Mucosa of gallbladder (tissue), 1 donor: ENCODE measurements at regions not wholly inside any gene's neighbourhood (a gene's known extent, or its start where the extent isn't known, plus 50 kb on each side); places are given as distances from the start of the nearest gene placed in this dataset.
"Not testable (repeated sequence)": the region's sequence is repeated elsewhere in the genome, so short reads cannot be mapped to it uniquely, and the experiment has no call there.

ENCODE experiments used
- DNase-seq: peaks from one replicate; pipeline ENCODE4 v3.0.0-alpha.2; 2020; ENCODE audit warnings: low spot score
- donor health status: DM: no; HTN: no; CAD: no.

GRCh38 chr17:71846561-71847110, 274.2 kb upstream of the SOX9 start:
- DNase-seq, result no peak

DNA sequence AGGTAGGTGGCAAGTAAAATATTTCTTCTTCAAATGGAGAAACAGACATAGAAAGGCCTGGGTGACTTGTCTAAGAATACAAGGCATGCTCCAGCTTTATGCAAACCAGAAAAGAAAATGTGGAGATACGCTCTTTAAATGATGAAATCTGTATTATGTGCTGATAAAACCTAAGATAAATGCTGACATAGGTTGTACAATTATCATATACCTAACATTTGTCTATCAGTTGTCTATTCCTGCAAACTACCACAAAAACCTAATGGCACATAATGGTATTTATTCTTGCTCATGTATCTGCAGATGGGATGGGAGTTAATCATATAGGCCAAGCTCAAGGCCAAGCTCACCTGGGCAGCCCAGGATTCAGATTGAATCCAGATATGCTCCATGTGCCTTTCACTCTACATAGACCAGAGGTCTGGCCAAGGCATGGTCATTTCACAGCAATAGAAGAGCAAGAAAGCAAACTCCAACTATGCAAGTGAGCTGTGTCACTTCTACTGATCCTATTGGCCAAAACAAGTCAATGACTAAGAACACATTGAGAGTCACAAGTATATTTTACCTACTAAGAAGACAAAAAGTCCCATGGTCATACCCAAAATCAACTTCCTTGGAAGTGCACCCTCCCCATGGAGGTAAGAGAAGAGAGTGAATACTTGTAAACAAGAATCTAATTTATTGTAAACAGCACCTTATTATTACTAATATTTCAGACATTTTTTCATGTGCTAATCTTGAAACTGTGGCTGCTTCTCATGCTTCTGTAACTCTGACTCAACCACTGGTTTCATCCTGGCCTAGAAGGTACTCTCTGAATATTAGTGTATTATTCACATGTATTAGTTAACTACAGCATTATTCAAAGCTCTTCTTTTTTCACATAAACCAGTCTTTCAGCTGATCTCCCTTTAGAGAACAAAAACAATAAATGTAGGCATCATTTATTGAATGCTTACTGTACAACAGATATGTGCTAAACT, 270.7 kb upstream of the SOX9 start:
- DNase-seq, result no peak

DNA sequence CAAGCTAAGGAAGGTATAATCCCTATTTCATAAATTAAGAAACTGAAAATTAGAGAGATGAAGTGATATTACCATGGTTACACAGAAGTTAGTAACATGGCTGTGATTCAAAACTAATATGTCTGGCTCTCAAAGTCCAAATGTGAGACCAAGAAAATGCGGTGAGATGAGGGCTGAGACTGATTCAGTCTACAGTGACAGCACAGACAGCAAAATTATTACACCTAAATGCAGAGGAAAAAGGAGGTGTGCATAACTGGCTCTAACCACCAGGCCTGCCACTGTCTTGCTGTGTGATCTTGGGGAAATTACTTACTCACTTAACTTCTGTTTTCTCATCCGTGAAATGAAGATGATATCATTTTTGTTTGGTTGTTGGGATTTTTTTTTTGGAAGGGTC, 270.0 kb upstream of the SOX9 start:
- DNase-seq, result no peak

DNA sequence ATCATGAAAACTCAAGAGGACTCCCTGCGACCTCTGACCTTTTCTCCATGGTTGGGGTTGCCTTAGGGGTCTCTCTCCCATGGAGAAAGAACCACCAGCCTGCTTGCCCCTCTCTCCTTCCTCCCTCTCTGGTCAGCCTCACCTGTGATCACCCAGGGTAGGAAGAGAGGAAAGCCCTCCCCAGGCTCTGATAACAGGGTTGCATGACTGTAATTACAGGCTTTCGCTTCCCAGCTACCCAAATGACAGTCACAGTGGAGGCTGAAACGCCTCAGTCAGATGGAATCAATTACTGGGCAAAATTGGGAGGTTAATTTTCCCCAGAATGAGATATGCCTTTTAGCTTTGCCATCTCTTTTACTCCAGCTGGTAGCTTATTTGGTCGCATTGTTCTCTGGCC, 265.8 kb upstream of the SOX9 start:
- no peak for DNase-seq

DNA sequence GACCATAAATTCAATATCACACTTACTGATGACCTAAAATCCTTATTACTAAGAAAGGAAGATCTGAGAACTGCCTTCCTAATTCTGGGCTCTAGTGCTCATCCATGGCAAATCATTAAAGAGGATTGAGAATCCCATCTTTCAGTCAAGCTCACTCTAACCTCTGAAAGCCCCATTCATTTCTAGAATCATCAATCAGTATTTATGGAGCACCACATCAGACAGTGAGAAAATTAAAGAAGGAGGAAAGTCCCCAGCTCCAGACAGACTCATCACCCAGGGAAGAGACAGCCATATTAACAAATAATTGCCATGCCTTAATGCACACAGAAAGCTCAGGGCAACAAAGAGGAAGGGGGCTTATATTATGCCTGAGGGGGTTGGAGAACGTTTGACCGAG, 256.1 kb upstream of the SOX9 start:
- DNase-seq, result no peak

DNA sequence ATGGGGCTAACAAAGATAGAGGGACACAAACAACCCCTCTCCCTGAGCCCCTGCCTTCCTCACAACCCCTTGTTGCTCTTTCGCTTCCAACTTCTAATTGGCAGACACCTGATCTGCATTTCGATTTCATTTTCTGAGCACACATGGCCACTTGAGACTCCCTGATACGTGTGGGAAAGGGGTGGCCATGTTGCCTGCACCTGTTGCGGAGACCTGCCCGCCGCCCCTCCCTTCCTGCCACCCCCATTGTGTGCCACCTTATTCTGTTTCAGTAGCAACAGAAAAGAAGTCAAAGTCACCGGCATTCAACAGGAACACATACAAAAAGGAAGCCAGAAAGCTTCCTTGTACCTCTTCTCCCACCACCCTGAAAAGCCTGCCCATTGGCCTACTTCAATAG, 254.7 kb upstream of the SOX9 start:
- DNase-seq, result no peak

GRCh38 chr17:71869293-71869692, 251.5 kb upstream of the SOX9 start:
- no peak for DNase-seq

DNA sequence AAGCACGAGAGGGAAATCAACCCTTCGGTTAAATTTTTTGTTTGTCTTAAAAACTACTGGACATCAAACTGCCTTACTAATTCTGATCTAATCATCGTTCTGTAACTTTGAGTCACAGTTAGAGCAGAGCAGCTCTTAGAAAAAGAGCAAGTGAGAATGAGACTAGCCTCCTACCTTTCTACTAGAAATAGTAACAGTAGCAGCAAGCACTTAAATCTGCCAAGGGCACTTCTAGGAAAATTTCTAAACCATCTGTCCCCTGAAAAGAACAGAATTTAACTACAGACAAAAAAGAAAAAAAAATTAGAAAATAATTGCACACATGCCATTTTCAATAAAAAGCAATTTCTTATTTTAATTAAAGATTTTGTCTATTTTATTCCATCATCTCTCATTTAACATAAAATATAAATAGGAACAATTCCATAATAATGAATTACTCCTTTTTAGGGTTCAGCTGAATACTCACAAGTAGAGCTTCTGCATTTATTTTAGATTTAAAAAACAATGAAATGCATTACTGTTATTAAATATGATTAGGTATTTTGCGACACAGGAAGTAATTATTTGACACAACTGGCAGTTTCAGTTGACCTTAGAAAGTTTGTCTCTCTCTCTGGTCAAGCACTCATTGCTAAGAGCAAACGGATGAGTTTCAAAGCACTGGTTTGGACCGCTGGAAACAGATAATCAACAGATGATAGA, 250.8 kb upstream of the SOX9 start:
- no peak for DNase-seq

DNA sequence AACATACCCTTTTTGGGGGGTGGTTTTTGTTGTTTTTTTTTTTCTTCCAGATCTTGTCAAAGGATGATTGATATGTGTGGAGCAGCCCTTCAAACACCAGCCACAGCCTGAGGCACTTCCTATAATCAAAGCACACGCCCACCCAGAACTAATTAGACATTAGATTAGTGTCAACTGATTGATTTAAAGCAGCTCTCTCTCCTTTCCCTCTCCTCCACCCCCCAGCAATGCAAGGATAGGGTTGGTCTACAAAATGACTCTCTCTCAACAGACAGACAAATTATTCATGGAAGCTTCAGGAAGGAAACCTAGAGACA, 250.3 kb upstream of the SOX9 start:
- DNase-seq, result no peak

- DNase-seq, result no peak
Measured at GRCh38 chr17:71872843-71873485, 247.9 kb upstream of the SOX9 start.

GRCh38 chr17:71874773-71875172, 246.0 kb upstream of the SOX9 start:
- DNase-seq, result not testable (repeated sequence)

DNA sequence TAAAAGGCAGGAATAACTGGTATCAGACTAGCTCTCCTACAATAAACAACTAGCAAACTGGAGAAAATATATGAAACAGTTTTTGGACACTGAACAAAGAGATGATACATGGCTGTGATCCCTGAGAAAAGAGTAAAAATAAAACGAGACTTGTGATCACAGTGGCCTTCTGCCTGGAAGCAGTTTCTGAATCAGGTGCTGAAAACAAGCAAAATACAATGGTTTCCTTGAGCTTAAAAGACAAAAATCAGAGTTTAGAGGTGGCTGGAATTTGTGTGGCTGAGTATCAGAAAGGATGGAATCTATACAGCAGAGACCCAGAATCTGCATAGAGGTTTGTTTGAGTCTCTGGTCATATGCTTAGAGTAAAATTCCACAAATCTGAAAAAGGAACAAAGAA, 242.5 kb upstream of the SOX9 start:
- DNase-seq, result no peak

DNA sequence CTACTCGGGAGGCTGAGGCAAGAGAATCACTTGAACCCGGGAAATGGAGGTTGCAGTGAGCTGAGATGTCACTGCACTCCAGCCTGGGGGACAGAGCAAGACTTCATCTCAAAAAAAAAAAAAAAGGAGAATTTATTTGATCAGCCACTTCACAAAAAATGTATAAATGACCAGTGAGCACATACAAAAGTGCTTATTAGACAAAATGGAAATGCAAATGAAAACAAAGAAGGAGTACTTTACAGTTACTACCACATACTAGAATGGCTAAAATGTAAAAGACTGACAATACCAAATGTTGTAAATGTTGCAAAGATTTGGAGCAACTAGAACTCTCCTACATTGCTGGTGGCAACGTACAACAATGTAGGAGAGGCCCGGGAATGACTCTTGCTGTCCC, 241.8 kb upstream of the SOX9 start:
- no peak for DNase-seq

- no peak for DNase-seq
Measured at GRCh38 chr17:71881041-71881440, 239.8 kb upstream of the SOX9 start.

GRCh38 chr17:71881581-71881980, 239.2 kb upstream of the SOX9 start:
- no peak for DNase-seq

- DNase-seq, result no peak
Measured at GRCh38 chr17:71883258-71883657, 237.6 kb upstream of the SOX9 start.

GRCh38 chr17:71883845-71884244, 237.0 kb upstream of the SOX9 start:
- no peak for DNase-seq

GRCh38 chr17:71885662-71886061, 235.2 kb upstream of the SOX9 start:
- DNase-seq, result no peak

DNA sequence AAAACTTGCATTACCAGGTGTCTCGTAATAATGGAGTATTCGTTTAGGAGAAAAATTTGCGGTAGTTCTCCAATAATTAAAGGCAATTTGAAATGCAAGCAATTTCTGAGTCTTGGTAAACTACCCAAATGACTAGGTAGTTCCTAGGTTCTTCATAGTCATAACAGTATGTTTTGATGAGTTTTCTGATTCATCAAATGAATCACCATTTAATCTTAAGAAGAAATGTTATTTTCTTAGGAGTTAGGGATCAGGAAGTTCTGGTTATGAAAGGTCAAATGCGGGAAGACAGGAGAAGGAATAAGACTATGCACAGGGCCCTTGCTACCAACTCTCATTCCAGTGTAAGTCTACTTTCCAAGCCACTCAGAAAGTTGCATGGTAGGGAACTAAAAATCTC, 221.5 kb upstream of the SOX9 start:
- DNase-seq, result no peak

- DNase-seq, result no peak
Measured at GRCh38 chr17:71900621-71901229, 220.1 kb upstream of the SOX9 start.

DNA sequence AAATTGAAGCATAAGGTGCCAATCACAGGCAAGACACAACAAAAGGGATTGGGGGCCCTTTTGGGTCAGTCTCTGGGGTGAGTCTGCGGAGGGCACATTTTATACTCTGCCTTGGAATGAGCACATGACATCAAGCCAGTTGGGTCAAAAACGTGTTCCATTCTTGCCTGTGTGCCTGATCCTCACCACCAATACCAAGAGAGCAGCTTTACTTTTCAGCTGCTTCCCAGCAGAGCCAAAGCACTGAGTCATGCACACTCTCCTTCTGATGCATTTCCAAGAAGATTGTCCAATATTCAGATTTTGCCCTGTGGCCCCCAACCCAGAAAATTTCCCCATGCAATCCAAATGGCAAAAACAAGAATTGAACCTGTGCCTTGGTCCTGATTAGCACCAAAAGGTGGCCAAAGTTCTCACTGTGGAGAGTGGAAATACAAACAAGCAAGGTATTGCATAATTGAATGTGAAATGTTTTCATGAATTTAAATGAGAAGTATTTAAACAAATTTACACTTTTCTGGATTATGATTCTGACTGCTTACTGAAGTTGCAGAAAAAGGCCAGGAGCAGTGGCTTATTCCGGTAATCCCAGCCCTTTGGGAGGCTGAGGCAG, 217.8 kb upstream of the SOX9 start:
- DNase-seq, result no peak
